Stimulated activated CD8-positive, alpha-beta memory T cell treated with anti-CD3 and anti-CD28 coated beads, Interleukin-4, amount 100 ng/mL, for 48 hours (primary cell): ENCODE measurements at regions not wholly inside any gene's neighbourhood (a gene's known extent, or its start where the extent isn't known, plus 50 kb on each side); places are given as distances from the start of the nearest gene placed in this dataset.

Experiments
- DNase-seq: peaks from one replicate; pipeline ENCODE4 v3.0.0-alpha.2; 2020

DNA sequence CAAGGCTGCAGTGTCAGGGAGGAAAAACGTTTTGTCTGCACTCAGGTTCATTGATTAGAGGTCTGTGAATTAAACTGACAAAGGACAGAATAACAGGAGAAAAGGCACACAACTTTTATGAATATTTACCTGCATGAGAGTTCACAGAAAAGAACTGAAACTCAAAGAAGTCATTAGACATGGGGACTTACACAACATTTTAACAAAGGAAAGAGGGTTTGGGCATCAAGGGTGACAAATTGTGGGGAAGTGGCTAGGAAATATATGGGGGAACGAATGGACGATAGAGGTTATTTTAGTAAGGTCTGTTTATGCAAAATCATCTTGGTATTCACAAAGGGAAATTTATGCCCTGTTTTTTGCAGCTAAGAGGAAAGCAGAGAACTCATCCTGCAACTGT, 65.6 kb upstream of the C15orf39 start:
- no peak for DNase-seq

- no peak for DNase-seq
Measured at GRCh38 chr15:75136758-75137157, 64.9 kb upstream of the C15orf39 start.

DNA sequence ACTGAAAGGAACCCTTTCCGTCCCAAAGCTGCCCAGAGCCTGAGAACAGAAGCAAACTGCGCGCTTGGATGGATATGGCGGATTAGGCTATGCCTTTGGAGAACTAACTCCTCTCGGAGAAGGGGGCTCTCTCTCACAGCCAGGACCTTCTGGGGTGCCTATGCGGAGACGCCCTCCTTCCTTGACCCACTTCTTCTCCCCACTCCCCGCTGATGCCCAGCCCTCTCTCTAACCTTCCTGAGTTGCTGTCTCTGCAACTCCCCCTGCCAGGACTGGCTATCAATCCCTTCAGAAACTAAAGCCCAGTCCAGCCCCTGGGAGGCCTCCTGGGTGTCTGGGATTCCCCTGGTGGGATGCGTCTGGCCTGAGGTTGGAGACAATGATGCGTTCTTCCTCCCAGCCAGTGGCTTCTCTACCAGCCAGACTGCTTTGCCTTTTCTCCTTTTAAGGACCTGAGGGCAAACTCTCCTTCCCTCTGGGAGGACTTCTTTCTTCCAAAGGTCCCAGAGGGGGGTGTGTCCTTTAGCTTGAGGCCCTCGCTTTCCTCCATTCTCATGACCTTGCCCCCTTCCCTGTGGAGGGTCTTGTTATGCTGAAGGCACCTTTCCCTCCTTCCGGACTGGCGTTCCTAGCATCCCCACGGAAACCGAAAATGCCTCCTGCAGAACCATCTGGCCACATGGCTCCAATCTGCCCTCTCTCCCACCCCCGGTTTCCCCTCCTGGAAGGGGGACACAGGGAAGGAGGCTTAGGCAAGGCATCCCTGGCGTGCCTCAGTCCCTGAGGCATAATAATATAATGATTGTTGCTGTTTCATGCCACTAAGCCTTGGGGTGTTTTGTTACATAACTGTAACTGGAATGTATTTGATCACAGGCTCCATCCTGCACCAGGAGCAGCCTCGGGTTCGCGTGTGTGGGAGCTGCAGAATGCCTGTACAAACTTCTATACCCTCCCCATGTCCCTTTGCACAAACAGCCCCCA, 63.4 kb upstream of the C15orf39 start:
- no peak for DNase-seq

DNA sequence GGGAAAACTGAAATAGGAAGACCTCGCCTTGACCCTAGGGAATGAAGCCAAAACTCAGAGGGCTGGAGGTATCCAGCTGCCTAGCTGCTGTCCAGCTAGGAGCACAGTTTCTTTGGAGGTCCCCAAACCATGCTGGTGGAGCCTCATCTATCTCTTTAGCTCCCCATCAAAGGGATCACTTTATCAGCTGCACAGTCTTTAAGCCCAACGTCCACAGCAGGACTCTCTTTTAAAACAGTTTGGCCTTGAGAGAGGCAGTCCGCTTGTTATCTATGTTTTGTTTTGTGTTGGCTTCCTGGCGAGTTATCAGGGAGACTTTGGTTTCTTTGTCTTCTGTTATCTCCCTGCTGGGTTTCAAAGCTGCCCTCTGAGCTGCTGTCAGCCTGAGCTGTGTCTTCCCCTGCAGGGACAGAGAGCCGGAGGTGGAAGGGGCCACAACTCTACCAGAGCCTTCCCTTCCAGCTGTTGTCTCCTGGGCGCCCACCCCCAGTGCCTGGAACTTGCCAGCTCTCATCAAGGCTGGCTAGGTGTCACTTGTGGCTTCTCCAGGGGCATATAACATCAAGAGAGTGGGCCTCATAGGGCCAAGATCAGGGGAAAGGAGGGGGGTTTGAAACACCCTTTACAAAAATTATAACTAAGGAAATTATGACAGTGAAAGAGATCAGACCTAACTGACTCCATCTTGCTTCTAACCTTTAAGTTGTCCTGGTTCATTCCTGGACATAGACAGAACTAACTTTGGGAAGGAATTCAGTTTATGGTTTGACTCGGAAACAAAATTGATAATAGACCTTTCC, 61.4 kb upstream of the C15orf39 start:
- no peak for DNase-seq

- no peak for DNase-seq
Measured at GRCh38 chr15:75142499-75142898, 59.2 kb upstream of the C15orf39 start.

GRCh38 chr15:75143738-75144334, 57.8 kb upstream of the C15orf39 start:
- no peak for DNase-seq

GRCh38 chr15:75145027-75145841, 56.4 kb upstream of the C15orf39 start:
- no peak for DNase-seq

DNA sequence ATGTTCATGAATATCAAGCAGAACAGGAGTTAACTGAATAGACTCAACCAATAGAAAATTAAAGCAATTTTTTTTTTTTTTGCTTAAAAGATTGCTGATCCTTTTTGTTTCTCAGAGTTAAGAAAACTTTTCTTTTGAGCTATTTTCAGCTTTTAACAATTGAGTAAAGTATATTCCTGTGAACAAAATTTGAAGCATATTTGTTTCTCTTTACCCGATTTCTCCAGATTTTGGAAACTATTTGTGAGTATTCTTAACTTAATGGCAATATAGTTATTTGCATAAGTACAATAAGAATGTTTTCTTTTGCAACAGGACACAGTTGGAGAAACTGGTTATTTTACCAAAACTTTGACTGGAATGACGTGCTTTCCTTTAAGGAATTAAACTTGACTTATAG, 53.4 kb upstream of the C15orf39 start:
- no peak for DNase-seq

DNA sequence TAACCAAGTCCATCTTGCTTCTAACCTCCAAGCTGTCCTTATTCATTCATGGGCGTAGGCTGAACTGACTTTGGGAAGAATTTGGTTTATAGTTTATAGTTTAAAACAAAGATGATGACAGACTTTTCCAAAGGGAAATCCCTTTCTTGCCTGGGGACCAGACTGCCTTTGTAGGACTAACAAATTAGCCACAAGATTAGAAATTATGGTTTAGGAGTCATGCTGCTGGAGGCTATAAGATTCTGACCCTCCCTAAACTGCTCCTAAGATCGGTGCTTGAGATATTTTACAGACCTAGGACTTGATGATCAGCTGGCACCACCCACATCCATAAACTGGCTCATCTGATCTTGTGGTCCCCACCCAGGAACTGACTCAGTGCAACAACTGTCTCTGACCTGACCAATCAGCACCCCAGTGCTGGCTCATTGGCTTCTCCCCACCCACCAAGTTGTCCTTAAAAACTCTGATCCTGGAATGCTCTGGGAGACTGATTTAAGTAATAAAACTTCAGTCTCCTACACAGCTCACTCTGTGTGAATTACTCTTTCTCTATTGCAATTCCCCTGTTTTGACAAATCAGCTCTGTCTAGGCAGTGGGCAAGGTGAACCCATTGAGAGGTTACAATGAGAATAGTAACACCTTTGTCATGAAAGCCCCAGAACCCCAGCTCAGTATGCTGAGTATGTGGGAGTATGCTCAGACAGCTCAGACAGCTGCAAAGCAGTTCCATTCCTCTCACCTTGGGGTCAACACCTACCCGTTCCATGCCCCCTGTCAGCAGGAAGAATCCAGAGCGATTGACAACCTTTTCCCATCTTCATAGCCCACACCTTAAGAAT, 51.6 kb upstream of the C15orf39 start:
- DNase-seq = no peak

- DNase-seq = no peak
Measured at GRCh38 chr15:75151214-75152128, 50.2 kb upstream of the C15orf39 start.
